Thoracic aorta (tissue), 2 donors: ENCODE measurements at regions not wholly inside any gene's neighbourhood (a gene's known extent, or its start where the extent isn't known, plus 50 kb on each side); places are given as distances from the start of the nearest gene placed in this dataset.

ENCODE experiments used
- ATAC-seq: fragments of 150-250 bp; one replicate; pipeline ENCODE4 v1.8.0; 2017; ENCODE audit warnings: low read depth; ENCODE audit not compliant: insufficient number of reproducible peaks, low FRiP score
- DNase-seq: peaks from one replicate; pipeline ENCODE4 v3.0.0-alpha.2; 2020; ENCODE audit warnings: low spot score
- H3K27ac ChIP-seq, 2 donors: fragments of 200-600 bp; sonication (generic); 1 replicate in 1 of 2; 2 replicates in 1 of 2; pipeline ENCODE4 v1.5.1; 2016; ENCODE audit warnings: mild to moderate bottlenecking in 2 of 2, moderate library complexity in 2 of 2
- H3K27me3 ChIP-seq: fragments of 200-600 bp; sonication (generic); replicated peaks from 2 replicates; pipeline ENCODE4 v1.6.0; 2016; ENCODE audit warnings: mild to moderate bottlenecking; ENCODE audit not compliant: insufficient read depth
- H3K36me3 ChIP-seq: fragments of 200-600 bp; sonication (generic); one replicate; pipeline ENCODE4 v1.5.1; 2016
- H3K4me1 ChIP-seq, 2 donors: fragments of 200-600 bp; sonication (generic); 1 replicate in 1 of 2; 2 replicates in 1 of 2; pipeline versions ENCODE4 v1.5.1 to v1.6.0; 2016; ENCODE audit warnings: low read depth in 2 of 2, mild to moderate bottlenecking in 1 of 2; ENCODE audit not compliant: control insufficient read depth in 1 of 2
- H3K4me3 ChIP-seq: fragments of 200-600 bp; sonication (generic); 2 replicates; pipeline ENCODE4 v1.5.1; 2016; ENCODE audit warnings: mild to moderate bottlenecking
- H3K9me3 ChIP-seq: fragments of 200-600 bp; sonication (generic); 2 replicates; pipeline ENCODE4 v1.5.1; 2016
- CTCF ChIP-seq: fragments of 200-600 bp; sonication (generic); IDR thresholded peaks from one replicate; pipeline ENCODE4 v1.5.1; 2019; ENCODE audit warnings: antibody characterized with exemption

GRCh38 chr10:3366043-3366442, 193.5 kb upstream of the PITRM1 start:
- Histone ChIP-seq H3K27me3 (no peaks in the 10 kb centered on the region), H3K4me3 (no peak overlapping the region), H3K27ac (no peak overlapping the region), H3K9me3 (no peaks in the 10 kb centered on the region), H3K4me1 (no peaks in the 10 kb centered on the region), H3K36me3 (no peaks in the 10 kb centered on the region)
- no peak for DNase-seq
- ATAC-seq, result no peak
- no peak for TF ChIP-seq CTCF

- no peak for DNase-seq
Observed at GRCh38 chr10:3365630-3366029, 193.0 kb upstream of the PITRM1 start.

GRCh38 chr10:3364768-3365480, 192.3 kb upstream of the PITRM1 start:
- H3K27ac ChIP-seq, result no peak overlapping the region
- no peak overlapping the region for H3K4me3 ChIP-seq
- H3K4me1 ChIP-seq, result no peaks in the 10 kb centered on the region
- no peaks in the 10 kb centered on the region for H3K27me3 ChIP-seq
- TF ChIP-seq CTCF, result no peak
- DNase-seq, result no peak
- H3K9me3 ChIP-seq, result no peaks in the 10 kb centered on the region
- ATAC-seq, result no peak
- no peaks in the 10 kb centered on the region for H3K36me3 ChIP-seq

More at GRCh38 chr10:3365630-3366029, 193.0 kb upstream of the PITRM1 start:
- Histone ChIP-seq H3K4me1 (no peaks in the 10 kb centered on the region), H3K27ac (no peak overlapping the region), H3K36me3 (no peaks in the 10 kb centered on the region), H3K27me3 (no peaks in the 10 kb centered on the region), H3K4me3 (no peak overlapping the region), H3K9me3 (no peaks in the 10 kb centered on the region)
- no peak for TF ChIP-seq CTCF
- ATAC-seq, result no peak

GRCh38 chr10:3363311-3364045, 190.9 kb upstream of the PITRM1 start:
- DNase-seq, result no peak
- no peaks in the 10 kb centered on the region for H3K9me3 ChIP-seq
- no peak for ATAC-seq
- H3K4me3 ChIP-seq, result no peak overlapping the region
- H3K4me1 ChIP-seq, result no peaks in the 10 kb centered on the region
- no peaks in the 10 kb centered on the region for H3K27me3 ChIP-seq
- no peak overlapping the region for H3K27ac ChIP-seq
- H3K36me3 ChIP-seq, result no peaks in the 10 kb centered on the region
- TF ChIP-seq CTCF, result no peak

- Histone ChIP-seq H3K4me3 (no peak overlapping the region), H3K27ac (no peak overlapping the region), H3K4me1 (no peaks in the 10 kb centered on the region), H3K27me3 (no peaks in the 10 kb centered on the region), H3K36me3 (no peaks in the 10 kb centered on the region), H3K9me3 (no peaks in the 10 kb centered on the region)
- DNase-seq (no peak), ATAC-seq (no peak)
- no peak for TF ChIP-seq CTCF
Observed at GRCh38 chr10:3362394-3362793, 189.8 kb upstream of the PITRM1 start.
